Mesothelial cell of epicardium (in vitro differentiated cells): ENCODE measurements at regions not wholly inside any gene's neighbourhood (a gene's known extent, or its start where the extent isn't known, plus 50 kb on each side); places are given as distances from the start of the nearest gene placed in this dataset.

ENCODE experiments used
- DNase-seq, 2 experiments: peaks; one replicate each; pipeline ENCODE4 v3.0.0; 2021; ENCODE audit warnings: low spot score in 2 of 2; ENCODE audit not compliant: unreplicated experiment in 2 of 2
- H3K27ac Mint-ChIP-seq: 2 replicates; pipeline ENCODE4 v1.8.0; 2021; ENCODE audit warnings: mixed read lengths
- H3K27me3 Mint-ChIP-seq: 2 replicates; pipeline ENCODE4 v1.8.0; 2021; ENCODE audit warnings: low read depth, mixed read lengths
- H3K36me3 Mint-ChIP-seq: 2 replicates; pipeline ENCODE4 v1.8.0; 2021; ENCODE audit warnings: mixed read lengths
- H3K4me1 Mint-ChIP-seq: 2 replicates; pipeline ENCODE4 v1.8.0; 2021; ENCODE audit warnings: mixed read lengths
- H3K4me3 Mint-ChIP-seq: 2 replicates; pipeline ENCODE4 v1.8.0; 2021; ENCODE audit warnings: mild to moderate bottlenecking, moderate library complexity, mixed read lengths
- H3K9me3 Mint-ChIP-seq: 2 replicates; pipeline ENCODE4 v1.8.0; 2021; ENCODE audit warnings: mixed read lengths
- TF ChIP-seq, protein P1 (sequence below): fragments of 200-600 bp; sonication (generic); IDR thresholded peaks from one replicate; pipeline ENCODE4 v1.5.0; 2021; ENCODE audit warnings: antibody characterized with exemption; ENCODE audit not compliant: unreplicated experiment

DNA sequence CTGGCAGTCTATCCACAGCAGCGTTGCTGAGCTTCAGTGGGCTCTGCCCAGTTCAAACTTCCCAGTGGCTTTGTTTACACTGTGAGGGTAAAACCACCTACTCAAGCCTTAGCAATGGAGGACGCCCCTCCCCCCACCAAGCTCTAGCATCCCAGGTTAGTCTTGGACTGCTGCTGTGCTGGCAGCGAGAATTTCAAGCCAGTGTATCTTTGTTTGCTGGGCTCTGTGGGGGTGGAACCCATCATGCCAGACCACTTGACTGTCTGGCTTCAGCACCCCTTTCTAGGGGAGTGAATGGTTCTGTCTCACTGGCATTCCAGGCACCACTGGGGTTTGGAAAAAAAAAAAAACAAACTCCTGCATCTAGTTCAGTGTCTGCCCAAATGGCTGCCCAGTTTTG is 249.7 kb upstream of the SYNCRIP start:
- no peak overlapping the region for H3K4me3 Mint-ChIP-seq
- no peak for DNase-seq
- H3K27ac Mint-ChIP-seq, result no peak overlapping the region
- TF ChIP-seq, protein P1, sequence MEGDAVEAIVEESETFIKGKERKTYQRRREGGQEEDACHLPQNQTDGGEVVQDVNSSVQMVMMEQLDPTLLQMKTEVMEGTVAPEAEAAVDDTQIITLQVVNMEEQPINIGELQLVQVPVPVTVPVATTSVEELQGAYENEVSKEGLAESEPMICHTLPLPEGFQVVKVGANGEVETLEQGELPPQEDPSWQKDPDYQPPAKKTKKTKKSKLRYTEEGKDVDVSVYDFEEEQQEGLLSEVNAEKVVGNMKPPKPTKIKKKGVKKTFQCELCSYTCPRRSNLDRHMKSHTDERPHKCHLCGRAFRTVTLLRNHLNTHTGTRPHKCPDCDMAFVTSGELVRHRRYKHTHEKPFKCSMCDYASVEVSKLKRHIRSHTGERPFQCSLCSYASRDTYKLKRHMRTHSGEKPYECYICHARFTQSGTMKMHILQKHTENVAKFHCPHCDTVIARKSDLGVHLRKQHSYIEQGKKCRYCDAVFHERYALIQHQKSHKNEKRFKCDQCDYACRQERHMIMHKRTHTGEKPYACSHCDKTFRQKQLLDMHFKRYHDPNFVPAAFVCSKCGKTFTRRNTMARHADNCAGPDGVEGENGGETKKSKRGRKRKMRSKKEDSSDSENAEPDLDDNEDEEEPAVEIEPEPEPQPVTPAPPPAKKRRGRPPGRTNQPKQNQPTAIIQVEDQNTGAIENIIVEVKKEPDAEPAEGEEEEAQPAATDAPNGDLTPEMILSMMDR, result no peak
- H3K9me3 Mint-ChIP-seq, result peaks cover 32% of the 10 kb centered on the region
- no peaks in the 10 kb centered on the region for H3K27me3 Mint-ChIP-seq
- peaks cover under 1% of the 10 kb centered on the region for H3K4me1 Mint-ChIP-seq
- H3K36me3 Mint-ChIP-seq, result no peaks in the 10 kb centered on the region

DNA sequence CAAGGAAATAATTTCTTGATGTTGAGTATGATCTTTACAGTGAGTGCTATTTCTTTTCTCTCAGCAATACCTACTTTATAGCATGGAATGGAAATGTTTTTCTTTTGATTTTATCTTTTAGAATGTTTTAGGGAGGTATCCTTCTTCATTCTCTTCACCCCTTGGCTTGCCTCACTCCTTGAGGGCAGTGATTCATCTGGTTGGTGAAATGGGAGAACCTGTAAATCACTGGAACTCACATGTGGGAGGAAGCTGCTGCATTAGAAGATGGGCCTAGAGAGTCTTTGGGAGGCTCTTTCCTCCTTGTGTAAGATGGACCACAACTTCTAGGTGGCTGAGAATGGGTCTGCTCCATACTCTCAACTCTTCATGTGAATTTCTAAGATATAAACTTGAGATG is 244.8 kb upstream of the SYNCRIP start:
- Mint-ChIP-seq H3K4me1 (peaks cover 2% of the 10 kb centered on the region), H3K36me3 (no peaks in the 10 kb centered on the region), H3K4me3 (no peak overlapping the region), H3K27ac (no peak overlapping the region), H3K9me3 (peaks cover 24% of the 10 kb centered on the region), H3K27me3 (peaks cover 6% of the 10 kb centered on the region)
- TF ChIP-seq, protein P1, result no peak
- no peak for DNase-seq

GRCh38 chr6:85868685-85869084 is 226.0 kb upstream of the SYNCRIP start:
- Mint-ChIP-seq H3K27me3 (no peaks in the 10 kb centered on the region), H3K4me3 (no peak overlapping the region), H3K9me3 (peaks cover 4% of the 10 kb centered on the region), H3K36me3 (no peaks in the 10 kb centered on the region), H3K4me1 (peaks cover 4% of the 10 kb centered on the region), H3K27ac (no peak overlapping the region)
- TF ChIP-seq, protein P1, result no peak
- no peak for DNase-seq

- Mint-ChIP-seq H3K9me3 (no peaks in the 10 kb centered on the region), H3K27me3 (peaks cover 3% of the 10 kb centered on the region), H3K4me1 (peaks cover 4% of the 10 kb centered on the region), H3K4me3 (no peak overlapping the region), H3K27ac (no peak overlapping the region), H3K36me3 (no peaks in the 10 kb centered on the region)
- TF ChIP-seq, protein P1, result no peak
- DNase-seq, result no peak
Measured at GRCh38 chr6:85867595-85867994, 224.9 kb upstream of the SYNCRIP start.

DNA sequence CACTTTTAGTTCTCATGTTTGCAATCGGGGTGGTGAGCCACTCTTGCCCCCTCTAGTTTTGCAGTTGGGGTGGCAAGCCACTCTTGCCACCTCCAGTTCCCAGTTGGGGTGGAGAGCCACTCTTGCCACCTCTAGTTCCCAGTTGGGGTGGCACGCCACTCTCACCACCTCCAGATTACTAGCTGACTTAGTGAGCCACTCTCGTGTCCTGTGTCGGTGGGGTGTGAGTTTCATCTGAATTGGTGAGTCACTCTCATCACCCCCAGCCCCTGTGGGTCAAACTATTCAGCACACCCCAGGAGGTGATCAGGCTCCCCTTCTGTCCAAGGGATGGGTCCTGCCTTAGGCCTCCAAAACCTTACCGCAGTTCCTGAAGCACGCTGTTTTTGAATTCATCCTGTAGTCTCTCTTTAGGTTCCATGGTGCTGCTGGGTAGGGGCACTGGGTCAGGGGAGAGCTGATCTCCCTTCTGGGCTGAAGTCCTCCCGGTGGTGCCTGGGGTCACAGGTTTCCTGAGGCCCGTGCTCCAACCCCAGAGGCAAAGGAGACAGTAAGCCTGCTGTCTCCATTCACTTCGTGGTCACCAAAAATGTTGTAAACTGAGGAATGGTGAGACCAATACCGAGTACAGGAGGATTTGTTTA is 224.2 kb upstream of the SYNCRIP start:
- Mint-ChIP-seq H3K27me3 (peaks cover 3% of the 10 kb centered on the region), H3K4me1 (peaks cover 4% of the 10 kb centered on the region), H3K27ac (peak overlapping the region; percentile 44), H3K9me3 (no peaks in the 10 kb centered on the region), H3K36me3 (no peaks in the 10 kb centered on the region), H3K4me3 (no peak overlapping the region)
- DNase-seq, result no peak
- TF ChIP-seq, protein P1, result no peak

DNA sequence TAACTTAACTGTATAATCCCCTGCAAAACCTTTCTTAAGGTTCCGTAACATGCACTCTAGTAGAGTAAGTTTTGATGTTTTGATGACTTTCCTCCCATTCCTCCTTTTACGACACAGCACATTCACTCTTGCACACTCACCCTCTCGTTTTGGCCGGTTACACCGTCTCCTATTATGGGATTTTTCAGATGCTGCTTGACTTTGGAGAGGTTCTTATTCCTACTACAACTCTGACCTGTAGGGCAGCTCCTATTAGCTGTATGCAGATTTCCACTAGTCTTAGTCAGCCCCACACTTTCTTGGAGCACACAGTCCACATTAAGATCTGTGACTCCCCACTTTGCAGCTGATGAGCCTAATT is 223.7 kb upstream of the SYNCRIP start:
- no peaks in the 10 kb centered on the region for H3K9me3 Mint-ChIP-seq
- TF ChIP-seq, protein P1, result no peak
- H3K27me3 Mint-ChIP-seq, result peaks cover 7% of the 10 kb centered on the region
- H3K4me3 Mint-ChIP-seq, result no peak overlapping the region
- no peaks in the 10 kb centered on the region for H3K36me3 Mint-ChIP-seq
- H3K27ac Mint-ChIP-seq, result no peak overlapping the region
- DNase-seq, result no peak
- H3K4me1 Mint-ChIP-seq, result peaks cover 4% of the 10 kb centered on the region
